ENCODE measurements at regions not wholly inside any gene's neighbourhood (a gene's known extent, or its start where the extent isn't known, plus 50 kb on each side); places are given as distances from the start of the nearest gene placed in this dataset.
"Not testable (repeated sequence)": the region's sequence is repeated elsewhere in the genome, so short reads cannot be mapped to it uniquely, and the experiment has no call there.

DNA sequence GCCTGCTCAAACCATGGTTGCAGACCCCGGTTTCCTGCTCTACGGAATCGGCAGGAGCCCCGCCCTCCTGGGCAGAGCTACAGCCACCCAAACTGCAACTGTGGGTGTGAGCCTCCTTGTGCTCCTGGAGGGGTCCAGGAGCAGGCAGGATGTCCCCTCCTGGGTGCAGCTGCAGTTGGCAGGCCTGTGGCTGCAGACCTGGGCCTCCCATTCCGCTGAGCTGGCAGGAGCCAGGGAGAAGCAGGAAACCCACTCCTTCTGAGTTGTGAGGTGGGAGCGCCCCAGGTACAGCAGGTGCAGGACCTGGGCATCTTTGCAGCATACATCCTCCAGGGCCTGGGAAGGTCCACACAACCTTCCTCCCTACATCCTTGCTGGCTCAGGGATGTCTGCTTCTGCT lies 578.7 kb upstream of the USP24 start:
- H3K27ac ChIP-seq = no peak overlapping the region
- TF ChIP-seq, protein P1, sequence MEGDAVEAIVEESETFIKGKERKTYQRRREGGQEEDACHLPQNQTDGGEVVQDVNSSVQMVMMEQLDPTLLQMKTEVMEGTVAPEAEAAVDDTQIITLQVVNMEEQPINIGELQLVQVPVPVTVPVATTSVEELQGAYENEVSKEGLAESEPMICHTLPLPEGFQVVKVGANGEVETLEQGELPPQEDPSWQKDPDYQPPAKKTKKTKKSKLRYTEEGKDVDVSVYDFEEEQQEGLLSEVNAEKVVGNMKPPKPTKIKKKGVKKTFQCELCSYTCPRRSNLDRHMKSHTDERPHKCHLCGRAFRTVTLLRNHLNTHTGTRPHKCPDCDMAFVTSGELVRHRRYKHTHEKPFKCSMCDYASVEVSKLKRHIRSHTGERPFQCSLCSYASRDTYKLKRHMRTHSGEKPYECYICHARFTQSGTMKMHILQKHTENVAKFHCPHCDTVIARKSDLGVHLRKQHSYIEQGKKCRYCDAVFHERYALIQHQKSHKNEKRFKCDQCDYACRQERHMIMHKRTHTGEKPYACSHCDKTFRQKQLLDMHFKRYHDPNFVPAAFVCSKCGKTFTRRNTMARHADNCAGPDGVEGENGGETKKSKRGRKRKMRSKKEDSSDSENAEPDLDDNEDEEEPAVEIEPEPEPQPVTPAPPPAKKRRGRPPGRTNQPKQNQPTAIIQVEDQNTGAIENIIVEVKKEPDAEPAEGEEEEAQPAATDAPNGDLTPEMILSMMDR (conservative IDR thresholded peaks at IDR 0.05) = no peak

DNA sequence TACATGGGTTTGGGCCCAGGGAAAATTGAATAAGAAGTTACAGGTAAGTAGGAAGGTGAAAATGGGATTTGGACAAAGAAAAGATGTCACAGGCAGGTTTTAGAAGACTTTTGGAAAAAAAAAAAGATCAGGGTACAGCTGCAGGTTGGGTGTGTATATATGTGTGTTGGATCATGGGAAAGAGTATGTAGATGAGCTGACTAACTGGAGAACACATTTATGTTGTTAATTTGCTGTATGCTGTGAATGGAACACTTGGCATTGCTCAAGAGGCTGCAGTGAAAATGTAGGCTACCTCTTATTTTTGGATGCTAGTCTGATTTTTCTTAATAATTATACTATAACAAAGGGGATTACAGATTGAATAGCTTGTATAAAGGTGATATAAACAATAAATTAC lies 577.7 kb upstream of the USP24 start:
- H3K27ac ChIP-seq = no peak overlapping the region
- TF ChIP-seq, protein P1 (conservative IDR thresholded peaks at IDR 0.05) = no peak

DNA sequence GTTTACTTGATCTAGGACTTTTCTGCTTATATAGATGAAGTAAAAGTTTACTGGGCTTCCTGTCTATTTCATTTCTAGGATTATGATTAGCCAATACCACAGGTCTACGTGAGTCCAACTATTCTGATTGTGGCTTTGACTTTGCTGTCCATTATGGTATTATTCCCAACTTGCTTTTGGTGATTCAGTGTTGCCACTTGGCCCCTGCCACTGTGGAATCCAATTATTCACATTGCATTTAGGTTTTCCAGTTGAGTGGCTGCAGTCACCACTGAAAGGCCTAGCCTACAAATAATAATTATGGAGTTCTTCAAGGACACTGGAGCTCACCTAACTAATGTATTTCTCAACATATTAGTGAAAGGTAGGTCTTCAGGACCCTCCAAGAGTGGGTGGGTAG lies 574.3 kb upstream of the USP24 start:
- no peak overlapping the region for H3K27ac ChIP-seq
- TF ChIP-seq, protein P1 (conservative IDR thresholded peaks at IDR 0.05) = no peak

DNA sequence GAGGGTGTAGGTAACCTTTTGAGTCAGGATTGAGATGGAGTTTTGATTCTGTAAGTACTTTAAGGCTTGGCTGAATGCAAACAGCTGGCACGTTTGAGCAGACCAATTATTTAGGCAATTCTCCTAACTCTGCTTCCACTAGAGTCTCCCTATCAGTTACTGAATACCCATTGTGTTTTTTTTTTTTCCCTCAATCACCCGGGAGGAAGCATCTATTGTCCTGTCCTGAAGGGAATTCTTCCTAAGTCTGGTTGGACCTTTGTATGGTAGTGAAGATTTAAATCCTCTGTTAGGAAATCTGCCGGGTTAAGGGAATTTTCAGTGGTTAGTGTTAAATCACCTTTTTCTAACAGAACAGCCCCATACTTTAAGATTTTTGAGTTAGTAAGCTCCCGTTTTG lies 571.2 kb upstream of the USP24 start:
- no peak overlapping the region for H3K27ac ChIP-seq
- TF ChIP-seq, protein P1 (conservative IDR thresholded peaks at IDR 0.05) = no peak

DNA sequence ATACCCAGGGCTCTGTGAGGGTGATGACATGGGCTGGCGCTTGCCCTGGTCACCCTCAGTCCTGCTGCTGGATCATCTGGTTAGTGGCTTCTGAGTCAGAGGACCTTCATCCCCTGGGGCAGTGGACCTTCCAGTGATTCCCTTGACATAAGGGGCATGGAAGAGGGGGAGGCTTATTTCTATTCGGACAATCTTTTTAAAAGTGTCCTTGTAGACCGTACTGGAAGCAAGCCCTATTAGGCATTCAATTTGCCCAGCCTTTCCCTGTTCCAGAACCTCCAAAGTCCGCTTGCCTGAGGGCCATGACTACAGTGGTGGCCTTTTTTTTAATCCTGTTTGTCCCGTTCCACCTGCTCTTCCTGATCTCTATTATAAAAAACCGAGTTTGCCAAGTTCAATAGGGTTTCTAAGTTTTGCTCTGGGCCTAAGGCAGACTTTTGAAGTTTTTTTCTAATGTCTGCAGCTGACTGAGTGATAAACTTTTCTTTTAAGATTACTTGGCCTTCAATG lies 569.8 kb upstream of the USP24 start:
- H3K27ac ChIP-seq = not testable (repeated sequence)

DNA sequence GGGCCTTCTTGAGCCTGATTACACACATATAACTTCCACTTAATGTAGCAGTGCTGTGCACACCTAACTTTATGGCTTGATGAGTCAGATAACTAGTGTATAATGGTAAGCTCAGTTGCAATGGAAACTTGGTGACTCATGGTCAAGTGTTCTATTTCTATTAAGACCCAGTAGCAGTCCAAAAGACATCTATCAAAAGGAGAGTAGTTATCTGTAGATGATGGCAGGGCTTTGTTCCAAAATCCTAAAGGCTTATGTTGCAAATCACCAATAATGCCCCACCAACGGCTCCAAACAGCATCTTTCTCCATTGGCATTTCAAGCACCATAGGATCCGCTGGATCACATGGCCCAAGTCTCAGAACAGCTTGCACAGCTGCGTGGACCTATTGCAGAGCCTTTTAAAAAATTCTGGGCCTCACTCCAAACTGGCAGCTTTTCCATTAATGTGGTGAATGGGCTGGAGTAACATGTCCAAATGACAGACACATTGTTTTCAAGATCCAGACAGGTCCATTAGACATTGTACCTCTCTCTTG lies 566.8 kb upstream of the USP24 start:
- no peak overlapping the region for H3K27ac ChIP-seq
- TF ChIP-seq, protein P1 (conservative IDR thresholded peaks at IDR 0.05) = no peak

DNA sequence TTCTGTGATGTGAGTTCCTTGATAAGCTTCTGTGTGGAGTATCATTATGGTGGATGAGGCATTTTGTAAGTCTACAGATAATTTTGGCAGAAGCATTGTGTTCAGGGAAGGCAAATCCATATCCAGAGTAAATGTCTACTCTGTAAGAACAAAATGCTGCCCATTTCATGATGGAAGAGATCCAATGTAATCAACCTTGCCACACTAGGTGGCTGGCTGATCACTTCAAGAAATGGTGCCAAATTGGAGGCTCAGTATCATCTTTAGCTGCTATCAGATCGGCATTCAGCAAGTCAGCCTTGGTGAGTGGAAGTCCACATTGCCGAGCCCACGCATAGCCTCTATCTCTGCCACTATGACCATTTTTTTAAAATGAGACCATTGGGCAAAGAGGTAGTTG lies 565.8 kb upstream of the USP24 start:
- H3K27ac ChIP-seq = no peak overlapping the region
- TF ChIP-seq, protein P1 (conservative IDR thresholded peaks at IDR 0.05) = no peak

DNA sequence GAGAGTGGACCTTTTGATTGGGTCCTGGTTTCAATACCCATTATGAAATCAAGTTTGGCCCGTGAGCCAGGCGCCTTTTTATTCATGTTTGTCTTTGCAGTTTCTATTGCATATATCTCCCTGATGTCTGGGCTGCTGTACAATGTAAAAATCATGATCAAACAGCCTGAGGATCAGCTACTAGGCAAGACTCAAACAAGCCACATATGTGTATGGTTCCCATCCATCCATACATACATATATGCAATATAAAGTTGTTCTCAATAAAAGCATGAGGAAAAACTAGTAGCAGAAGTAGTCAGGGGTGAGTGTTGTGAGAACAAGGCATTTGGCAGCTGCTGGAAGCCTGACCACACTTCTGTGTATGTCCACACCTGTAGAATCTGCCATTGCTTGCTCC lies 562.4 kb upstream of the USP24 start:
- H3K27ac ChIP-seq = no peak overlapping the region
- TF ChIP-seq, protein P1 (conservative IDR thresholded peaks at IDR 0.05) = no peak

Measured in VCaP (cell line).